Liver (tissue), 3 donors: ENCODE measurements at regions not wholly inside any gene's neighbourhood (a gene's known extent, or its start where the extent isn't known, plus 50 kb on each side); places are given as distances from the start of the nearest gene placed in this dataset.

Source experiments
- EGR1 ChIP-seq, 2 donors: IDR thresholded peaks; 2 replicates each; pipeline ENCODE4 v1.6.1; 2016 to 2018; ENCODE audit warnings: antibody characterized with exemption in 2 of 2, low read depth in 2 of 2
- GABPA ChIP-seq, 2 donors: IDR thresholded peaks in 1 of 2; conservative IDR thresholded peaks in 1 of 2; 2 replicates each; pipeline ENCODE4 v1.6.1; 2016; ENCODE audit warnings: antibody characterized with exemption in 2 of 2, mild to moderate bottlenecking in 1 of 2, moderate library complexity in 1 of 2
- HNF4A ChIP-seq, 2 donors: conservative IDR thresholded peaks; 2 replicates each; pipeline ENCODE4 v1.6.1; 2016; ENCODE audit warnings: antibody characterized with exemption in 2 of 2, mild to moderate bottlenecking in 2 of 2
- JUND ChIP-seq, 2 donors: IDR thresholded peaks; 2 replicates each; pipeline ENCODE4 v1.6.1; 2016; ENCODE audit warnings: antibody characterized with exemption in 2 of 2
- NR2F2 ChIP-seq: IDR thresholded peaks from 2 replicates; pipeline ENCODE4 v1.6.1; 2016; ENCODE audit warnings: antibody characterized with exemption
- RAD21 ChIP-seq, 2 donors: IDR thresholded peaks; 2 replicates each; pipeline ENCODE4 v1.6.1; 2016; ENCODE audit warnings: antibody characterized with exemption in 2 of 2, mild to moderate bottlenecking in 2 of 2
- SP1 ChIP-seq: IDR thresholded peaks from 2 replicates; pipeline ENCODE4 v1.6.1; 2018; ENCODE audit warnings: antibody characterized with exemption, mild to moderate bottlenecking
- TAF1 ChIP-seq: conservative IDR thresholded peaks from 2 replicates; pipeline ENCODE4 v1.6.1; 2016; ENCODE audit warnings: antibody characterized with exemption, mild to moderate bottlenecking
- YY1 ChIP-seq: IDR thresholded peaks from 2 replicates; pipeline ENCODE4 v1.6.1; 2016; ENCODE audit warnings: antibody characterized with exemption, mild to moderate bottlenecking
- ZBTB33 ChIP-seq: IDR thresholded peaks from 2 replicates; pipeline ENCODE4 v1.6.1; 2016; ENCODE audit warnings: antibody characterized with exemption
- TF ChIP-seq, protein P1 (sequence below): fragments of 150-350 bp; IDR thresholded peaks from 2 replicates; pipeline ENCODE4 v1.5.1; 2017; ENCODE audit warnings: improper control_type of control experiment, low read depth, low read length; ENCODE audit not compliant: missing input control
- TF ChIP-seq, protein P2 (sequence below): IDR thresholded peaks from 2 replicates; pipeline ENCODE4 v1.6.1; 2016; ENCODE audit warnings: antibody characterized with exemption
- TF ChIP-seq, protein P3 (sequence below): IDR thresholded peaks from 2 replicates; pipeline ENCODE4 v1.6.1; 2016; ENCODE audit warnings: antibody characterized with exemption
- TF ChIP-seq, protein P4 (sequence below): IDR thresholded peaks from 2 replicates; pipeline ENCODE4 v1.6.1; 2016; ENCODE audit warnings: antibody characterized with exemption, mild to moderate bottlenecking
- donor health status: healthy.
- donor health status: healthy.

DNA sequence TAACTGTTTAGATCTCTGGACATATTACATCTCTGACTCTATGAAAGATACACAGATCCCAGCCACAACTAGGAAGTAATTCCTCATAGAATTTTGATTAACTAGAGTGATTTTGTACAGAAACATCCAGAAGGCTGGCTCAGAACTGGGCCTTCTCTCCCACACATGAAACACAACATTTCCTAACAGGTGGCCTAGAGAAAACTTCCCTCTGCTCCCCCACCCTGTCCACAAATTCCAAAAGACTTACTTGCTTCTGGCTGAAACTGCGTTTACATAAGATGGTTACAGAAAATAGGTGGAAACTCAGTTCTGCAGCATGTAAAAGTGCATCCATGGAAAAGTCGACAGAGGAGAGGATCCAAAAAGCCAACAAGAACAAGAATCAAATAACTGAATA lies 132.9 kb downstream of the FZD1 start:
- TF ChIP-seq, protein P1, sequence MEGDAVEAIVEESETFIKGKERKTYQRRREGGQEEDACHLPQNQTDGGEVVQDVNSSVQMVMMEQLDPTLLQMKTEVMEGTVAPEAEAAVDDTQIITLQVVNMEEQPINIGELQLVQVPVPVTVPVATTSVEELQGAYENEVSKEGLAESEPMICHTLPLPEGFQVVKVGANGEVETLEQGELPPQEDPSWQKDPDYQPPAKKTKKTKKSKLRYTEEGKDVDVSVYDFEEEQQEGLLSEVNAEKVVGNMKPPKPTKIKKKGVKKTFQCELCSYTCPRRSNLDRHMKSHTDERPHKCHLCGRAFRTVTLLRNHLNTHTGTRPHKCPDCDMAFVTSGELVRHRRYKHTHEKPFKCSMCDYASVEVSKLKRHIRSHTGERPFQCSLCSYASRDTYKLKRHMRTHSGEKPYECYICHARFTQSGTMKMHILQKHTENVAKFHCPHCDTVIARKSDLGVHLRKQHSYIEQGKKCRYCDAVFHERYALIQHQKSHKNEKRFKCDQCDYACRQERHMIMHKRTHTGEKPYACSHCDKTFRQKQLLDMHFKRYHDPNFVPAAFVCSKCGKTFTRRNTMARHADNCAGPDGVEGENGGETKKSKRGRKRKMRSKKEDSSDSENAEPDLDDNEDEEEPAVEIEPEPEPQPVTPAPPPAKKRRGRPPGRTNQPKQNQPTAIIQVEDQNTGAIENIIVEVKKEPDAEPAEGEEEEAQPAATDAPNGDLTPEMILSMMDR, result no peak
- TF ChIP-seq, protein P2, sequence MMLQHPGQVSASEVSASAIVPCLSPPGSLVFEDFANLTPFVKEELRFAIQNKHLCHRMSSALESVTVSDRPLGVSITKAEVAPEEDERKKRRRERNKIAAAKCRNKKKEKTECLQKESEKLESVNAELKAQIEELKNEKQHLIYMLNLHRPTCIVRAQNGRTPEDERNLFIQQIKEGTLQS, result no peak
- TF ChIP-seq JUND (IDR thresholded peaks at IDR 0.05) (no peak), RAD21 (IDR thresholded peaks at IDR 0.05) (no peak), TAF1 (no peak), YY1 (no peak), GABPA (IDR thresholded peaks at IDR 0.05 in 1 of 2, conservative IDR thresholded peaks at IDR 0.05 in 1 of 2) (no peak), ZBTB33 (no peak), HNF4A (conservative IDR thresholded peaks at IDR 0.05) (no peak), SP1 (no peak), EGR1 (IDR thresholded peaks at IDR 0.05; ENCODE audit: low read depth in 2 of 2) (no peak), NR2F2 (no peak)
- TF ChIP-seq, protein P3, sequence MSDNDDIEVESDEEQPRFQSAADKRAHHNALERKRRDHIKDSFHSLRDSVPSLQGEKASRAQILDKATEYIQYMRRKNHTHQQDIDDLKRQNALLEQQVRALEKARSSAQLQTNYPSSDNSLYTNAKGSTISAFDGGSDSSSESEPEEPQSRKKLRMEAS, result no peak
- TF ChIP-seq, protein P4, sequence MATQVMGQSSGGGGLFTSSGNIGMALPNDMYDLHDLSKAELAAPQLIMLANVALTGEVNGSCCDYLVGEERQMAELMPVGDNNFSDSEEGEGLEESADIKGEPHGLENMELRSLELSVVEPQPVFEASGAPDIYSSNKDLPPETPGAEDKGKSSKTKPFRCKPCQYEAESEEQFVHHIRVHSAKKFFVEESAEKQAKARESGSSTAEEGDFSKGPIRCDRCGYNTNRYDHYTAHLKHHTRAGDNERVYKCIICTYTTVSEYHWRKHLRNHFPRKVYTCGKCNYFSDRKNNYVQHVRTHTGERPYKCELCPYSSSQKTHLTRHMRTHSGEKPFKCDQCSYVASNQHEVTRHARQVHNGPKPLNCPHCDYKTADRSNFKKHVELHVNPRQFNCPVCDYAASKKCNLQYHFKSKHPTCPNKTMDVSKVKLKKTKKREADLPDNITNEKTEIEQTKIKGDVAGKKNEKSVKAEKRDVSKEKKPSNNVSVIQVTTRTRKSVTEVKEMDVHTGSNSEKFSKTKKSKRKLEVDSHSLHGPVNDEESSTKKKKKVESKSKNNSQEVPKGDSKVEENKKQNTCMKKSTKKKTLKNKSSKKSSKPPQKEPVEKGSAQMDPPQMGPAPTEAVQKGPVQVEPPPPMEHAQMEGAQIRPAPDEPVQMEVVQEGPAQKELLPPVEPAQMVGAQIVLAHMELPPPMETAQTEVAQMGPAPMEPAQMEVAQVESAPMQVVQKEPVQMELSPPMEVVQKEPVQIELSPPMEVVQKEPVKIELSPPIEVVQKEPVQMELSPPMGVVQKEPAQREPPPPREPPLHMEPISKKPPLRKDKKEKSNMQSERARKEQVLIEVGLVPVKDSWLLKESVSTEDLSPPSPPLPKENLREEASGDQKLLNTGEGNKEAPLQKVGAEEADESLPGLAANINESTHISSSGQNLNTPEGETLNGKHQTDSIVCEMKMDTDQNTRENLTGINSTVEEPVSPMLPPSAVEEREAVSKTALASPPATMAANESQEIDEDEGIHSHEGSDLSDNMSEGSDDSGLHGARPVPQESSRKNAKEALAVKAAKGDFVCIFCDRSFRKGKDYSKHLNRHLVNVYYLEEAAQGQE, result no peak
